Right lobe of liver (tissue), 6 donors: ENCODE measurements at regions not wholly inside any gene's neighbourhood (a gene's known extent, or its start where the extent isn't known, plus 50 kb on each side); places are given as distances from the start of the nearest gene placed in this dataset.

Experiments used
- ATAC-seq, 4 donors: fragments of 200-7000 bp; cut with Tn5 transposase; one replicate each; pipeline ENCODE4 v1.9.1; 2020; ENCODE audit warnings: mild to moderate bottlenecking in 4 of 4, moderate library complexity in 4 of 4
- DNase-seq, 3 donors: peaks; one replicate each; pipeline ENCODE4 v3.0.0-alpha.2; 2020
- H3K27ac ChIP-seq, 3 donors: fragments of 200-600 bp; one replicate each; pipeline ENCODE4 v1.8.0; 2022
- H3K27me3 ChIP-seq, 2 donors: fragments of 200-600 bp; one replicate each; pipeline ENCODE4 v1.8.0; 2022
- H3K36me3 ChIP-seq, 4 donors: fragments of 200-600 bp; sonication (generic) in 1 of 4; one replicate each; pipeline versions ENCODE4 v1.5.1 to v1.8.0; 2017 to 2022; ENCODE audit warnings: control low read depth in 1 of 4
- H3K4me1 ChIP-seq, 4 donors: fragments of 200-600 bp; sonication (generic) in 1 of 4; one replicate each; pipeline versions ENCODE4 v1.5.1 to v1.8.0; 2017 to 2022; ENCODE audit warnings: control low read depth in 1 of 4
- H3K4me3 ChIP-seq, 3 donors: fragments of 200-600 bp; one replicate each; pipeline ENCODE4 v1.8.0; 2022
- H3K9me3 ChIP-seq, 4 donors: fragments of 200-600 bp; sonication (generic) in 1 of 4; one replicate each; pipeline versions ENCODE4 v1.5.1 to v1.8.0; 2017 to 2022; ENCODE audit warnings: control low read depth in 1 of 4
- POLR2A ChIP-seq: fragments of 450-650 bp; IDR thresholded peaks from one replicate; pipeline ENCODE4 v1.6.1; 2017; ENCODE audit warnings: antibody characterized with exemption, mild to moderate bottlenecking
- WGBS: methylation state at CpG from one replicate; pipeline ENCODE4 v1.1.6; 2018; ENCODE audit warnings: low coverage, low lambda C conversion rate; ENCODE audit not compliant: insufficient coverage; ENCODE audit errors: missing lambda C conversion rate; 5-methylcytosine and 5-hydroxymethylcytosine counted together
- intact Hi-C, 2 donors: fragments of 100-400 bp; cut with DNase I; formaldehyde crosslinking; loops; one replicate each; pipeline versions ENCODE4 v1.11.2 to v1.14.1; 2022
- TF ChIP-seq, protein P1 (sequence below), 4 donors: fragments of 200-600 bp in 3 of 4; fragments of 450-650 bp in 1 of 4; IDR thresholded peaks; one replicate each; pipeline versions ENCODE4 v1.5.1 to v1.8.0; 2016 to 2022; ENCODE audit warnings: antibody characterized with exemption in 4 of 4, mild to moderate bottlenecking in 2 of 4
- donor health status: DM: no; HTN: yes; CAD: no.
- donor health status: DM: no; HTN: no; CAD: no.
- donor health status: DM: no; HTN: no; CAD: no.
- donor health status: DM: no; HTN: yes; CAD: no.
- donor health status: DM: no; HTN: yes; CAD: no.

DNA sequence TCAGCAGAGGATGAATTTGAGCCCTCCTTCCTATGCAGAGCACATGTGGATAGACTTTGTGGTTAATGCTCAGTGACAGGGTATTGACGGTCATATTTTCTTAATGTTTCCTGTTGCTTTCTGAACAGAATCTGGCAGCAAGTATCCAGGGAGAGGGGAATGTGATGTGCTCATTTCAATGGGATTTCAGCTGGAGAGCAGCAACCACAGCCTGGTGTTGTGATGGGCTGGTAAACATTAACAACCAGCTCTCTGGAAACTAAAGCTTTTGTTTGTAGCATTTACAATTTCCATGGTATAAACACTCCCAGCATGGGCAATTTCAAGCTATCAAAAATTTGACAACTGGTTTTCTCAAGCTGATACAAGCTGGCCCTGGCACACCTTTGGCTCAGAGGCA lies 215.9 kb downstream of the SH2D4B start:
- H3K4me3 ChIP-seq, result no peak overlapping the region
- H3K27ac ChIP-seq, result no peak overlapping the region
- no peaks in the 10 kb centered on the region for H3K36me3 ChIP-seq
- WGBS, result 43% methylated on average over 1 of the region's 1 CpG
- H3K4me1 ChIP-seq, result no peaks in the 10 kb centered on the region
- intact Hi-C loops, result no loop called here
- H3K27me3 ChIP-seq, result no peaks in the 10 kb centered on the region
- TF ChIP-seq, protein P1, sequence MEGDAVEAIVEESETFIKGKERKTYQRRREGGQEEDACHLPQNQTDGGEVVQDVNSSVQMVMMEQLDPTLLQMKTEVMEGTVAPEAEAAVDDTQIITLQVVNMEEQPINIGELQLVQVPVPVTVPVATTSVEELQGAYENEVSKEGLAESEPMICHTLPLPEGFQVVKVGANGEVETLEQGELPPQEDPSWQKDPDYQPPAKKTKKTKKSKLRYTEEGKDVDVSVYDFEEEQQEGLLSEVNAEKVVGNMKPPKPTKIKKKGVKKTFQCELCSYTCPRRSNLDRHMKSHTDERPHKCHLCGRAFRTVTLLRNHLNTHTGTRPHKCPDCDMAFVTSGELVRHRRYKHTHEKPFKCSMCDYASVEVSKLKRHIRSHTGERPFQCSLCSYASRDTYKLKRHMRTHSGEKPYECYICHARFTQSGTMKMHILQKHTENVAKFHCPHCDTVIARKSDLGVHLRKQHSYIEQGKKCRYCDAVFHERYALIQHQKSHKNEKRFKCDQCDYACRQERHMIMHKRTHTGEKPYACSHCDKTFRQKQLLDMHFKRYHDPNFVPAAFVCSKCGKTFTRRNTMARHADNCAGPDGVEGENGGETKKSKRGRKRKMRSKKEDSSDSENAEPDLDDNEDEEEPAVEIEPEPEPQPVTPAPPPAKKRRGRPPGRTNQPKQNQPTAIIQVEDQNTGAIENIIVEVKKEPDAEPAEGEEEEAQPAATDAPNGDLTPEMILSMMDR (IDR thresholded peaks at IDR 0.05), result no peak
- ATAC-seq (no peak), DNase-seq (no peak)
- no peaks in the 10 kb centered on the region for H3K9me3 ChIP-seq

DNA sequence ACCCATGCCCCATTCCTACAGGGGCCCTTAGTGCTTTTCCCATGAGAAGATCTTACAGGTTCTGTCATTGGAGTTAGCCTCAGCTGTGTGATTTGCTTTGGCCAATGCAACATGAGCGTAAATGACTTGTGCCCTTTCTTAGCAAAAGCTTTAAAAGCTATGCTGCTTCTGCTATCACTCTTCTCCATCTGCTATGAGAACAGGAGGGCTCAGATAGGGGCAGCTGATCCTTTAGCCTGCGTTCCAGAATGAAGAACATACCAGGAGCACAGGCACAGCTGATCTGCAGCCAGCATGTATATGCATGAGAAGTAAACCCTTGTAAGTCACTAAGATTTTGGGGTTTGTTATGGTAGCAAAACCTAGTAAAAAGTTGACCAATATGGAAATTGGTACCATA lies 218.2 kb downstream of the SH2D4B start:
- TF ChIP-seq, protein P1 (IDR thresholded peaks at IDR 0.05), result no peak
- TF ChIP-seq POLR2A, result no peak
- no peaks in the 10 kb centered on the region for H3K27me3 ChIP-seq
- no peak for ATAC-seq
- no peaks in the 10 kb centered on the region for H3K4me1 ChIP-seq
- H3K4me3 ChIP-seq, result no peak overlapping the region
- no peaks in the 10 kb centered on the region for H3K9me3 ChIP-seq
- intact Hi-C loops, result no loop called here
- no peak overlapping the region for H3K27ac ChIP-seq
- H3K36me3 ChIP-seq, result no peaks in the 10 kb centered on the region
- no peak for DNase-seq
- 60% methylated on average over 2 of the region's 2 CpGs for WGBS

DNA sequence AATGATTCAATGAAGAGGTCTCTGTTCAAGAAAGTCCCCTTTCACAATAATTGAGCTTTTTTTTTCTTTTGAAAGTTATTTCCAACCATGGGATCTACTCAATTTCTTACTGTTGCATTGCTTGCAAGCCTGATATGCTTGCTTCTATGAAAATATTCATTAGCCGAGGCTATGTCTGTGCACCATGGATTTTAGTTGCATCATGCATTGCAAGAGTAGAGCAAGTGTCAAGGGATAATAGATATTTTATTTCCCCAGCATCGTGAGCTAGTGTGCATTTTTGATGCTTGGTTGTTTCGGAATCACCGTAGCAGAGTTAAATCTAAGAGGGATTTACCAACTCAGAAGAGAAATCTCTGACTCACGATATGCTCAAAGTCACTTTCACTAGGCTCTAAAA lies 222.0 kb downstream of the SH2D4B start:
- H3K36me3 ChIP-seq, result no peaks in the 10 kb centered on the region
- no peak for ATAC-seq
- intact Hi-C loops, result no loop called here
- H3K9me3 ChIP-seq, result no peaks in the 10 kb centered on the region
- TF ChIP-seq, protein P1 (IDR thresholded peaks at IDR 0.05), result no peak
- no peak for TF ChIP-seq POLR2A
- 67% methylated on average over 5 of the region's 5 CpGs for WGBS
- H3K4me1 ChIP-seq, result no peaks in the 10 kb centered on the region
- DNase-seq, result no peak
- no peaks in the 10 kb centered on the region for H3K27me3 ChIP-seq
- H3K27ac ChIP-seq, result no peak overlapping the region
- no peak overlapping the region for H3K4me3 ChIP-seq

DNA sequence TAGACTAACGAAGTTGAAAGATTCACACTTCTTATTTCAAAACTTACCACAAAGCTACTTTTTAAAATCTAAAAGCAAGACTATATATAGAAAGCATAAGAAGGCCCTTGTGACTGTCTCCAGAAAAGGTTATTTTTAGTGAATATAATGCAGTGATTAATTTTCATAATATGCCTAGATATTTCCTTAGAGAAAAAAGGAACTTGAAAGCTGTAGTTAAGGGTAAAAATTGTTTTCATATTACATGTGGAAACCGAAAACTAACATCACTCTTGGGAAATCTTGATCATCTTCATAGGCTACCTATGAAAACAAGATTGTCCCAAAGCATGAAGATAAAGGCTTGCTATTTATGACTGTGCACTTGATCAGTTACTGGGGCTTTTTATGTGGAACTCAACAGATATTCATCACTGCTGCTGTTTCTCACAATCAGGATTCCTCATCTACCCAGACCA lies 223.2 kb downstream of the SH2D4B start:
- DNase-seq (no peak), ATAC-seq (no peak)
- no peak overlapping the region for H3K27ac ChIP-seq
- H3K27me3 ChIP-seq, result no peaks in the 10 kb centered on the region
- H3K36me3 ChIP-seq, result no peaks in the 10 kb centered on the region
- intact Hi-C loops, result no loop called here
- WGBS, result 51% methylated on average over 2 of the region's 2 CpGs
- H3K9me3 ChIP-seq, result no peaks in the 10 kb centered on the region
- TF ChIP-seq, protein P1 (IDR thresholded peaks at IDR 0.05), result no peak
- no peak for TF ChIP-seq POLR2A
- no peaks in the 10 kb centered on the region for H3K4me1 ChIP-seq
- no peak overlapping the region for H3K4me3 ChIP-seq

DNA sequence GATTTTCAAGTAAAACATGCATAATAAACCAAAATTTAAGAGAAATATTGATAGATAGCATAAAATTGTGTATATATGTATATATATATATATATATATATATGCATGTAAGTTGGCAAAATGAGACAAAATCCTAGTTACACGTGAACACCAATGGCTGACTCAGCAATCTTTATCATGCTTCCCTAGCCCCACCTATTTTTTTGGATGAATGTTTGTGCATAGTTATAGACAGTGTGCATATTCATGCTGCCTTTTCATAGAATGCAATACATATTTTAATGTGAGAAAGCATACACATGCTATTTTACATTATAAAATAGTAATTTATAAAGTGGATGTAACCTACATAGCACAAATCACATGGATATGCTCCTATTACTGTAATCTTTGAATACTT lies 230.3 kb downstream of the SH2D4B start:
- 10% methylated on average over 1 of the region's 1 CpG for WGBS
- Histone ChIP-seq H3K36me3 (no peaks in the 10 kb centered on the region), H3K4me3 (no peak overlapping the region), H3K9me3 (no peaks in the 10 kb centered on the region), H3K27me3 (no peaks in the 10 kb centered on the region), H3K4me1 (no peaks in the 10 kb centered on the region), H3K27ac (no peak overlapping the region)
- DNase-seq (no peak), ATAC-seq (no peak)
- no peak for TF ChIP-seq POLR2A
- TF ChIP-seq, protein P1 (IDR thresholded peaks at IDR 0.05), result no peak
- intact Hi-C loops, result no loop called here
